Stomach (tissue), 8 donors: ENCODE measurements at regions not wholly inside any gene's neighbourhood (a gene's known extent, or its start where the extent isn't known, plus 50 kb on each side); places are given as distances from the start of the nearest gene placed in this dataset.
A peak's percentile ranks its signal among the peaks of the same experiment; 100 is the strongest.

ENCODE experiments used
- DNase-seq, 2 donors: peaks; one replicate each; pipeline versions ENCODE4 v3.0.0 to v3.0.0-alpha.2; 2013 to 2019
- H3K27ac ChIP-seq, 5 donors: fragments of 200-600 bp in 4 of 5; sonication (generic) in 4 of 5; one replicate each; pipeline ENCODE4 v1.5.1; 2013 to 2019; ENCODE audit warnings: mild to moderate bottlenecking in 1 of 5, moderate library complexity in 1 of 5
- H3K27me3 ChIP-seq, 3 donors: fragments of 200-600 bp; sonication (generic); one replicate each; pipeline ENCODE4 v1.5.1; 2017 to 2019; ENCODE audit warnings: mixed run types in 1 of 3
- H3K36me3 ChIP-seq, 4 donors: fragments of 200-600 bp; sonication (generic); 1 replicate in 3 of 4; 2 replicates in 1 of 4; pipeline ENCODE4 v1.5.1; 2016 to 2019
- H3K4me1 ChIP-seq, 4 donors: fragments of 200-600 bp; sonication (generic); one replicate each; pipeline ENCODE4 v1.5.1; 2016 to 2019
- H3K4me3 ChIP-seq, 4 donors: fragments of 200-600 bp; sonication (generic) in 3 of 4; one replicate each; pipeline ENCODE4 v1.5.1; 2016 to 2019; ENCODE audit warnings: mild to moderate bottlenecking in 1 of 4
- H3K9me3 ChIP-seq, 4 donors: fragments of 200-600 bp; sonication (generic); one replicate each; pipeline ENCODE4 v1.5.1; 2016 to 2019
- CTCF ChIP-seq, 7 experiments: fragments of 450-650 bp in 4 of 7; fragments of 200-600 bp in 3 of 7; sonication (generic) in 3 of 7; IDR thresholded peaks; one replicate each; pipeline ENCODE4 v1.5.1; 2016 to 2019; ENCODE audit warnings: antibody characterized with exemption in 7 of 7, control low read depth in 2 of 7, mild to moderate bottlenecking in 1 of 7
- EP300 ChIP-seq: sonication (generic); formaldehyde crosslinking; IDR thresholded peaks from one replicate; pipeline ENCODE4 v1.6.1; 2017; ENCODE audit warnings: antibody characterized with exemption
- POLR2A ChIP-seq, 4 donors: fragments of 450-650 bp; IDR thresholded peaks; one replicate each; pipeline ENCODE4 v1.6.1; 2016; ENCODE audit warnings: antibody characterized with exemption in 4 of 4, control low read depth in 2 of 4, mild to moderate bottlenecking in 1 of 4, moderate library complexity in 1 of 4
- POLR2AphosphoS5 ChIP-seq, 3 donors: sonication (generic); formaldehyde crosslinking; IDR thresholded peaks; one replicate each; pipeline ENCODE4 v1.6.1; 2016; ENCODE audit warnings: antibody characterized with exemption in 3 of 3
- WGBS, 5 donors: extraction: QIAGEN DNeasy Blood & Tissue Kit in 3 of 5; methylation state at CpG; one replicate each; pipeline versions ENCODE4 v1.1.5 to v1.1.7; 2013 to 2018; 5-methylcytosine and 5-hydroxymethylcytosine counted together
- intact Hi-C: fragments of 100-400 bp; cut with DNase I; formaldehyde crosslinking; loops from one replicate; pipeline ENCODE4 v1.15.1; 2023; ENCODE audit warnings: low total_unique reads
- donor health status: healthy with polysubstance abuse.
- donor health status: Bipolar disorder and iron deficiency.
- donor health status: healthy.

- no peak overlapping the region for H3K4me3 ChIP-seq
- DNase-seq, result peak in 1 of 2 donors; percentile 35
- H3K27ac ChIP-seq, result no peak overlapping the region
- no peaks in the 10 kb centered on the region for H3K9me3 ChIP-seq
- no peaks in the 10 kb centered on the region for H3K36me3 ChIP-seq
- WGBS, 5 donors, result 70 to 81% (median 77%) methylated on average over 4 of the region's 4 CpGs
- no peaks in the 10 kb centered on the region for H3K27me3 ChIP-seq
- intact Hi-C loops, result no loop called here
- TF ChIP-seq CTCF (IDR thresholded peaks at IDR 0.05) (no peak), EP300 (no peak), POLR2A (IDR thresholded peaks at IDR 0.05) (no peak), POLR2AphosphoS5 (IDR thresholded peaks at IDR 0.05) (no peak)
- H3K4me1 ChIP-seq, result peaks cover 0 to 3% (median 0%) of the 10 kb centered on the region in 4 donors
Measured at GRCh38 chr12:42679466-42679865, 89.9 kb upstream of the PRICKLE1 start.

GRCh38 chr12:42677461-42677860 is 87.9 kb upstream of the PRICKLE1 start:
- DNase-seq, result no peak

GRCh38 chr12:42673535-42673934 is 84.0 kb upstream of the PRICKLE1 start:
- WGBS, 5 donors, result 81 to 88% (median 85%) methylated on average over 3 of the region's 3 CpGs
- no peaks in the 10 kb centered on the region for H3K27me3 ChIP-seq
- no peaks in the 10 kb centered on the region for H3K36me3 ChIP-seq
- H3K9me3 ChIP-seq, result no peaks in the 10 kb centered on the region
- DNase-seq, result no peak
- H3K4me3 ChIP-seq, result no peak overlapping the region
- H3K4me1 ChIP-seq, result no peaks in the 10 kb centered on the region
- no peak for TF ChIP-seq CTCF (IDR thresholded peaks at IDR 0.05)
- TF ChIP-seq EP300, result no peak
- TF ChIP-seq POLR2A (IDR thresholded peaks at IDR 0.05), result no peak
- no peak for TF ChIP-seq POLR2AphosphoS5 (IDR thresholded peaks at IDR 0.05)
- intact Hi-C loops, result no loop called here
- H3K27ac ChIP-seq, result no peak overlapping the region

More at GRCh38 chr12:42677461-42677860, 87.9 kb upstream of the PRICKLE1 start:
- WGBS, 5 donors, result 76 to 86% (median 82%) methylated on average over 2 of the region's 2 CpGs
- intact Hi-C loops, result no loop called here
- Histone ChIP-seq H3K9me3 (no peaks in the 10 kb centered on the region), H3K27me3 (no peaks in the 10 kb centered on the region), H3K4me3 (no peak overlapping the region), H3K36me3 (no peaks in the 10 kb centered on the region), H3K27ac (no peak overlapping the region), H3K4me1 (peaks cover 0 to 3% (median 0%) of the 10 kb centered on the region in 4 donors)
- no peak for TF ChIP-seq EP300
- no peak for TF ChIP-seq POLR2A (IDR thresholded peaks at IDR 0.05)
- TF ChIP-seq POLR2AphosphoS5 (IDR thresholded peaks at IDR 0.05), result no peak
- TF ChIP-seq CTCF (IDR thresholded peaks at IDR 0.05), result no peak

- no peak for DNase-seq
- no peak for TF ChIP-seq CTCF (IDR thresholded peaks at IDR 0.05)
- TF ChIP-seq POLR2A (IDR thresholded peaks at IDR 0.05), result no peak
- no peak for TF ChIP-seq EP300
- TF ChIP-seq POLR2AphosphoS5 (IDR thresholded peaks at IDR 0.05), result no peak
- Histone ChIP-seq H3K27ac (no peak overlapping the region), H3K4me1 (no peaks in the 10 kb centered on the region), H3K4me3 (no peak overlapping the region), H3K36me3 (no peaks in the 10 kb centered on the region), H3K27me3 (no peaks in the 10 kb centered on the region), H3K9me3 (no peaks in the 10 kb centered on the region)
- intact Hi-C loops, result no loop called here
Measured at GRCh38 chr12:42670719-42671118, 81.2 kb upstream of the PRICKLE1 start.
